HG03469 (cell line): ENCODE measurements at regions not wholly inside any gene's neighbourhood (a gene's known extent, or its start where the extent isn't known, plus 50 kb on each side); places are given as distances from the start of the nearest gene placed in this dataset.
"Not testable (repeated sequence)": the region's sequence is repeated elsewhere in the genome, so short reads cannot be mapped to it uniquely, and the experiment has no call there.

Experiments used
- ATAC-seq: cut with Tn5 transposase; IDR thresholded peaks from one replicate; pipeline ENCODE4 v1.9.1; 2021; ENCODE audit warnings: mild to moderate bottlenecking, moderate library complexity, moderate number of reproducible peaks; ENCODE audit not compliant: unreplicated experiment

DNA sequence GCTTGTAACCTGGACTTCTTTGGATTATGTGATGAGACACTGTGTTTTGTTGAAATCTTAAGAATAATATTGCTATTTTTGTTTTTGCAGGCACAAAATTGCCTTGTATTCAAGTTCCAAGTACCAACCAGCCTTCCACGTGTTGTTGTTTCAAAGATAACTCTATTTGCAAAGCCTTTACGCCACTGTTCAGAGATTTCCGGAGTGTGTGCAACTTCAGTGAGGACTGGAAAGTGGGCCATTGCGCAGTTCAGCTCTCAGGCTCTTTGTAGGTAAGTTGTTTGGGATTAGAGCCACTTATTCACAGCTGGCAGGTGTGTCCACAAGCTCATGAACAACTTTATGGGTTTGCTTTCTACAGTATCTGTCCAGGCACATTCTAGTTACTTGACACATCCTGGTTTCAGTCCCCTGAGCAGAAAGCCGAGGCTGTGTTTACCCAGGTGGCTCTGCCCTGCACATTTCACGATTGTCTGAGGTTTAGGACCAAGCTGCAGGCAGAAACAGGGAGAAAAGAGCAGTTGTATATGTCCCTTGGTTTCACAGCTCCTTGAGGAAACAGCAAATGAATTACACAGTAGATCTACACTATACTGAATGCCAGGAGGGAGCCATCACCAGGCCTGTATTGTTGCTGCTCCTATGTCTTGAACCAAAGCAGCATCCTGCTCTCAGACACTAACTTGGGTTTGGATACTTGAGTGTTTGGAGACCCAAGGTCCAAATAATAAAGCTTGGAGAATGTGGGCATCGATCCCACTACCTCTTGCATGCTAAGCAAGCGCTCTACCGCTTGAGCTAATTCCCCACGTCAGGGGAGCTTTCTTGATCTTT lies 136.1 kb upstream of the ZNF322 start:
- ATAC-seq, result not testable (repeated sequence)

DNA sequence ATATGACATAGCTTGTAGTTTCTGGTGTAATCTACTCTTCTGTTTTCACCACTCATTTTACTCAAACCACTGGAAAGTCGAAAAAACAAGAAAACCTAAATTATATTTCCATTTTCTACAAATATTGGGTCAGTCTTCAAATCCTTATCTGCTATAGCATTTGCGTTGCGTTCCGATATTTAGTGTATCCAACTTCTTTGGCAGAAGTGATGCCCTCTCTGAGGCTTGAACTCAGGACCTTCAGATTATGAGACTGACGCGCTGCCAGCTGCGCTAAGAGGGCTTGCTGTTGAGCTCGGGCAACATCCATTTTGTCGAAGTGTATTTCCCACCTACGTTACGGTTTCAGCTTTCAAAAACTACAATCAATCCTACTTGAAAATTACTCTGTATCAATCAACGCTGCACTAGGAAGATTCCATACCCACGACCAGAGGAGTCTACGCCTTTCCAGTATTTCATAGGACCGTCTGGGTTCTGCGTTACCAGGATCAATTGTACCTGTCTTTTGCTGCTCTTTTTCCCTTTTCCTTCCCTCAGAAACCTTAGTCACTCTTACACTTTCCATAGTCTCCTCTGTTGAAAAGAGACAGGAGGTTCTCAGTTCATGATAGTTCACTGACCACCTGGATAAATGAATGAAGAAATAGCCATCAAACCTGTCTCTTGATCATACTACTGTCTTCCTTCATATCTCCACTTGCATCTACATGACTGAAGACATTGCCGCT lies 140.5 kb upstream of the ZNF322 start:
- ATAC-seq, result not testable (repeated sequence)

DNA sequence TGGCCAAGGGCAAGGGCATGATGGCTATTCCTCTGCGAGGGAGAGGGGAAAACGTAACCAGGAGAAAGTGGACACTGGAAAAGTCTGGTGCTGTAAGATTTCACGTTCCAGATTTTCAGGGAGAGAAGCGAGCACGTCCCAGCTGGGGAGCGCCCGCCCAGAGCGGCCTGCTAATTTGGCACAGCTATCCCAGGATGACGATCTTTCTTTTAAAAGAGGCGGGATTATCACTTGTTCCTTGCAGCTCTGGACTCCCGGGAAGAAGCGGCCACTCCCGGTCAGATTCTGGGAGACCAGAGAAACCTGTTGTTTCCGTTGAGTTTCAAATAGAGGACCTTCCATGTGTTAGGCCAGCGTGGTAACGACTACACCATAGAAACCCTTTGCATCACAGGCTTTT lies 144.2 kb upstream of the ZNF322 start:
- ATAC-seq, result not testable (repeated sequence)

DNA sequence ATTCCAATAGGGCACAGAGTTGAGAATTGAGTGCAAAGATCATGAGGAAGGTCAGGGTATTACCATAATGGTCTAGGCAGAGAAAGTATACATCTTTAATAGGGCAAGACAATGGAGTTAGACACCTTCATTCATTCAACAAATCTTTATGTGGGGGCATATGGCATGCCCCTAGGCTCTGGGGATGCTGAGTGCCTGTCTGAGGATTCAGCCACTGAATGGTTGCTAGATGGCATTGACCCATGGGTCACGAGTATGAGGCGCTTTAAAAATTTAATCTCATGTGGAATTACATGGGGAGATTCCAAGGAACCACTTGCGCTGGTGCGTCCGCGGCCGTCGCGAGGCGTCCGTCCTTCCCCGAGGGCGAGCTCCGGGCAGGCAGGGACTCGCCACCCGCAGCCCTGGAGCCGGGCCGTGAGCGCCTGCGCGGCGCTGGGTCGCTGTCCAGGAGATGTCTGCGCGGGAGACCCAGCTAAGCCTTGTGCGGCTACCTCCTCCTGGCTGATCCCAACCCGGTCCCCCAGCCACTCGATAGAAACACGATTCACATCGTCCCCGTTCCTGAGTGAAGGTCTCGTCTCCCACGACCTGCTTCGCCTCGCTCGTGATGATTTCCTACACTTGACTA lies 152.1 kb upstream of the ZNF322 start:
- ATAC-seq, result not testable (repeated sequence)

DNA sequence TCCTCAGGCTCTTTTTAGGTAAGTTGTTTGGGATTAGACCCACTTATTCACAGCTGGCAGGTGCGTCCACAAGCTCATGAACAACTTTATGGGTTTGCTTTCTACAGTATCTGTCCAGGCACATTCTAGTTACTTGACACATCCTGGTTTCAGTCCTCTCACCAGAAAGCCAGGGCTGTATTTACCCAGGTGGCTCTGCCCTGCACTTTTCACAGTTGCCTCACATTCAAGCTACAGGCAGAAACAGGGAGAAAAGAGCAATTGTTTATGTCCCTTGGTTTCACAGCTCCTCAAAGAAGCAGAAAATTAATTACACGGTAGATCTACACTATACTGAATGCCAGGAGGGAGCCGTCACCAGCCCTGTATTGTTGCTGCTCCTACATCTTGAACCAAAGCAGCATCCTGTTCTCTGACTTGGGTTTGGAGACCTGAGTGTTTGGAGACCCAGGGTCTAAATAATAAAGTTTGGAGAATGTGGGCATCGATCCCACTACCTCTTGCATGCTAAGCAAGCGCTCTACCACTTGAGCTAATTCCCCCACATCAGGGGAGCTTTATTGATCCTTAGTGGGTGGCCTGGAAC lies 159.2 kb upstream of the ZNF322 start:
- ATAC-seq, result not testable (repeated sequence)

DNA sequence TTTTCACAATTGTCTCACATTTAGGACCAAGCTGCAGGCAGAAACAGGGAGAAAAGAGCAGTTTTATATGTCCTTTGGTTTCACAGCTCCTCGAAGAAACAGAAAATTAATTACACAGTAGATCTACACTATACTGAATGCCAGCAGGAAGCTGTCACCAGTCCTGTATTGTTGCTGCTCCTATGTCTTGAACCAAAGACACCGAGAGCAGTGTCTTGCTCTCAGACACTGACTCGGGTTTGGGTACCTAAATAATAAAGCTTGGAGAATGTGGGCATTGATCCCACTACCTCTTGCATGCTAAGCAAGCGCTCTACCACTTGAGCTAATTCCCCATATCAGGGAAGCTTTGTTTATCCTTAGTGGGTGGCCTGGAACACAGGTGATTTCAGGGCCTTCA lies 168.4 kb upstream of the ZNF322 start:
- not testable (repeated sequence) for ATAC-seq

DNA sequence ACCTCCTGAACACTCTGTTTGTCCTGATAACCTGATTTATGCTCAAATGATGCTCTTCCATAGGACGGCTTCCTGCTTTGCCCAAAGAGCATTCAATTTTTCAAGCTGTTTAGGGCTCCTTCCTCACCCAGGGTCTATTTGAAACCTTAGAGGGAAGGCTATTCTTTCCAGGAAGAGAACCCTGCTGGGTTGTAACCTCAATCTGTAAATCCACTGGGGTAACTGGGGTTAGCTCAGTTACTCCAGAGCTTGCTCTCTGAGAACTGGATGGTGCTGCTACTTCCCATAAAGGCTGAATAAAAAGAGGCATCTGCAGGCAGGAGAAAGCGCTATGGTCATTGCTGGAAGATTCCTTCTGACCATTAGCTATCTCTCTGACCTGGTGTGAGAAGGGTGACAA lies 169.9 kb upstream of the ZNF322 start:
- ATAC-seq, result not testable (repeated sequence)

DNA sequence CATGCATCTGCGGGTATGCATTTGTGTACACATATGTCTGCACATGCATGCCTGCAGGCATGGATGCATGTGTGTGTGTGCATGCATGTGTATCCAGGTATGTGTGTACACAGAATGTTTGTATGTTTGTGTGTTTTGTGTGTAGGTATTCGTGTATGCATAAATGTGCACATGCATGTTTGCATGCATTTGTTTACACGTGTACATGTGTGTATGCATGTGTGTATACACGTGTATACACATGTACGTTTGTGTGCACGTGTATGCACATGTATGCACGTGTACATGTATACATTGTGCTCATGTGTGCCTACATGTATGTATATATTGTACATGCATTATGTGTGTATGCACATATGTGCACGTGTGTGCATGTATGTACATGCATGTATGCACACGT lies 171.4 kb upstream of the ZNF322 start:
- ATAC-seq, result not testable (repeated sequence)

DNA sequence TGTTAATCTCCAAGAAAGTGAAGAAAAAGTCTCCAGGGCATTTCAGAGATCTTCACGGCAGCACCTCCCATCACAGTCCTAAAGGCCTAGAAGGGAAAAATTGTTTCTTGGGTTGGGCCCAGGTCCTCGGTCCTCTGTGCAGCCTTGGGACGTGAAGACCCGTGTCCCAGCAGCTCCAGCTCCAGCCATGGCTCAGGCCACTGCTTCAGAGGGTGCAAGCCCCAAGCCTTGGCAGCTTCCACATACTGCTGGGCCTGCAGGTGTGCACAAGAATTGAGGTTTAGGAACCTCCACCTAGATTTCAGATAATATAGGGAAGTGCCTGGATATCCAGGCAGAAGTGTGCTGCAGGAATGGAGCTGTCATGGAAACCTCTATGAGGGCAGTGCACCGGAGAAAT lies 176.2 kb upstream of the ZNF322 start:
- not testable (repeated sequence) for ATAC-seq

DNA sequence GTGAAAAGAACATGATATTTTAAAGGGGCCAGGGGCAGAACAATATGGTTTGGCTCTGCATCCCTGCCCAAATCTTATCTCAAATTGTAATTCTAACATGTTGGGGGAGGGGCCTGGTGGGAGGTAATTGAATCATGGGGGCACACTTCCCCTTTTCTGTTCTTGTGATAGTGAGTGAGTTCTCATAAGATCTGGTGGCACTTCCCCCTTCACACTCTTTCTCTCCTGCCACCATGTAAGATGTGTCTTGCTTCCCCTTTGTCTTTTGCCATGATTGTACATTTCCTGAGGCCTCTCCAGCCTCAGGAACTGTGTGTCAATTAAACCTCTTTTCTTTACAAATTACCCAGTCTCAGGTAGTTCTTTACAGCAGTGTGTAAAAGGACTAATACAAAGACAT lies 177.1 kb upstream of the ZNF322 start:
- not testable (repeated sequence) for ATAC-seq

DNA sequence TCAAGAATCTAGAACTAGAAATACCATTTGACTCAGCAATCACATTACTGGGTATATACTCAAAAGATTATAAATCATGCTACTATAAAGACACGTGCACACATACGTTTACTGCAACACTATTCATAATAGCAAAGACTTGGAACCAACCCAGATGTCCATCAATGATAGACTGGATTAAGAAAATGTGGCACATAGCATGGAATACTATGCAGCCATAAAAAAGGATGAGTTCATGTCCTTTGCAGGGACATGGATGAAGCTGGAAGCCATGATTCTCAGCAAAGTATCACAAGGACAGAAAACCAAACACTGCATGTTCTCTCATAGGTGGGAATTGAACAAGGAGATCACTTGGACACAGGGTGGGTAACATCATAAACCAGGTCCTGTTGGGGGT lies 185.3 kb upstream of the ZNF322 start:
- not testable (repeated sequence) for ATAC-seq

DNA sequence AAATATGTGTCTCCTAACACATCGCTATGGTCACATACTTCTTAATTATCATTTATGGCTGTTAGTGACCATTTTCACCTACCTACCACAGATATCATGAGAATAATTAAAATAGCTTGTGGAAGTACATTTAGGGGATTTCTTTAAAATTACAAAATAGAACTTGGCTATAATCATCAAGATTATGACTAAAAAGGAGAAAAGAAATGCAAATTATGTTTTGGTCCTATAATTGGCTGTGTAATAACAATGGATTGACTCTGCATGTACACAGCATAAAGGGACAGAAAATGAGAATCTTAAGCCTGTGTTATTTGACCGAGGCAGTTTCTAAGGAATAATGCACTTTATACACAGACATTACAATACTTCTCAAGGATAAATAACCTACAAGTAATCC lies 197.7 kb upstream of the ZNF322 start:
- ATAC-seq, result not testable (repeated sequence)

DNA sequence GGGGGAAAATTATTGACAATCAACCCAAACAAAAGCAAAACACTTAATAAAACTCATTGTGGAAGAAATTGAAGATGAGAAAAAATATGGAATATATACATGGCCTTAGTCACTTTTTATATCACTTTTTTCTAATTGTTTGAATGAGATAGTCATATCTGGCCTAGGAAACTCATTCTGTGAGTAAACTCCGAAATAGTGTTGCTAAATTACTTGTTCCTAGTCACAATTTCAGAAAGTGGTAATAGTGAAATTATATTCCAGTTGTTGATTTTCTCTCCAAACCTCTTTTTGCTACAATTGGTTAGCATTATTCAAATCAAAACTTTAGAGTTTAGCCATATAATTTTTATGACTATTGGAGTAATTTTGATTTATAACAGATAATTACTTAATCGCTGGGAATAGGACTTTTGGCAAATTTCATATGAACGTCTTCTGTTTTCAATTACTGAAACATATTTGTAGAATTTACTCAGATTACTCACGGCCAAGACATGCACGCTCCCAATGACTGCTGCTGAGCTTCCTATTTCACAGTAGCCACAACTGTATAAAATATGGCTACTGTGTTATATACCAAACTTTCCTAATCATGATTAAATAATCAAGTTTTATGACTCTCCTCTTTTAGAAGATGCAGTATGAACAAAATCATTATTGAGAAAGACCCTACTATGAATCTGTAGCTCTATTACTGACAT lies 199.7 kb upstream of the ZNF322 start:
- ATAC-seq, result not testable (repeated sequence)

DNA sequence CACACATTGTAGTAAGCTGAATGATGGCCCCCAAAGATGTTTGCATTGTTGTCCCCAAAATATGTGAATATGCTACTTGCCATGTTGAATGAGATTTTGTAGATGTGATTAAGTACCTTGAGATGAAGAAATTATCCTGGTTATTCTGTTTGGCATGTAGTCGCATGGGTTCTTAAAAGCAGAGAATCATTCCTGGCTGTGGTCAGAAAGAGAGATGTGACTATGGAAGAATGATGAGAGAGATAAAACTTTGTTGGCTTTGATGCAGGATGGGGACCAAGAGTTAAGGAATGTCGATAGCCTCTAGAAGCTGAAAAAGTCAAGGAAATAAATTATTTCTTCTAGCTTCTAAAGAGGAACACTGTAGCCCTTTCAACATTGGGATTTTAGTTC lies 200.2 kb upstream of the ZNF322 start:
- not testable (repeated sequence) for ATAC-seq

DNA sequence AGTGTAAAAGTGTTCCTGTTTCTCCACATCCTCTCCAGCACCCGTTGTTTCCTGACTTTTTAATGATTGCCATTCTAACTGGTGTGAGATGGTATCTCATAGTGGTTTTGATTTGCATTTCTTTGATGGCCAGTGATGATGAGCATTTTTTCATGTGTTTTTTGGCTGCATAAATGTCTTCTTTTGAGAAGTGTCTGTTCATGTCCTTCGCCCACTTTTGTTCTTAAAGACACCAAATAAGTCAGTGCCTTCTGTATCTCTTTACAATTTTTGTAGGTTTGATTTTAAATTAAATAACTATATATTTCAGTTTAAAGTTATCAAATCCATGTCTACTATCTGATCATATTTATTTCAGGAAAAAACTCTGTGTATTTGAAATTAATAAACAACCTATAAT lies 202.4 kb upstream of the ZNF322 start:
- ATAC-seq, result not testable (repeated sequence)

DNA sequence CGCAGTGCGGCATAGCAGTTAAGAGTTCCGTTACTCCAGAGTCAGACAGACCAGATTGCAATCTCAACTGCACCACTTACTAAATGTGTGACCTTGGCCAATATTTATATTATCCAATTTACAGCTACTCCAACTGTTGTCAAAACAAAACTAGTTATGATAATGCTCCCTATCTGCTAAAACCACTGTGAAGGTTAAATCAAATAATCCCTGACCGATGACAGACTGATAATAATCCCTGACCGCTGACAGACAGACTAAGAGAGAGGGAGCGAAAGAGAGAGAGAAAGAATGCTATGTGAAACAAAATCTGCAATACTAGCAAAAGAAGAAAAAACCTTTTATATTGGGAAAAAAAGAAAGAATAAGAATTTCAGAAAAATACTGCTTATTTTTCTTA lies 204.1 kb upstream of the ZNF322 start:
- not testable (repeated sequence) for ATAC-seq

DNA sequence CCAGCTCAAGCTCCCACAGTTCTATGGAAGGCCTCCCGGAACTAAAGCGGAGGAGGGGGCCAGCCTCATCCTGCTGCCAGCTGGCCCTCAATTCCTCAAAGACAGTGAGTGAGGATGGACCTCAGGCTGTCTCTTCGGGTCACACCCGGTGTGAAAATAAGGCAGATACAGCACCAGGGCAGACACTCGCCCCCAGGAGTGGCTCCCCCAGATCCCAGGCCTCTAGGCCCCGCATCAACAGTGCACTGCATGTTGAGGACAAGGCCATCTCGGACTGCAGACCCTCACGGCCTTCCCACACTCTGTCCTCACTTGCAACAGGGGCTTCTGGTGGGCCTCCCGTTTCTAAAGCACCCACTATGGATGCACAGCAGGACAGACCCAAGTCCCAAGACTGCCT lies 239.2 kb upstream of the ZNF322 start:
- not testable (repeated sequence) for ATAC-seq

DNA sequence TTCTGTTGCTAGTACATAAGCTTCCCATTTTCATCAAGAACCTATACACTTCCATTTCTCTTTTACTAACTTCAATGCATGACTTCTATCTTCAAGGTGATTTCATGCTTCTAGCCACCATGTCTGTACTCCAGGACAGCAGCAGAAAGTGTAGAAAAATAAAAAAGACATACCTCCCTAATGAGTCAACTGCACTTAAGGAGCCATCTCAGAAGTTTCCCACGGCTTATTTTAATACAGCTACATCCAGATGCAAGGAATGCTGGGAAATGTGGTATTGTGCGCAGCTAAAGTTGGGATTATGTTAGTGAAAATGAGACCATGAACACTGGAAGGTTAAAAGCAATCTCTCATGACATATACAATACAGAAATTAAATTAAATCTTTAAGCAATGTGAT lies 264.7 kb upstream of the ZNF322 start:
- ATAC-seq, result not testable (repeated sequence)

DNA sequence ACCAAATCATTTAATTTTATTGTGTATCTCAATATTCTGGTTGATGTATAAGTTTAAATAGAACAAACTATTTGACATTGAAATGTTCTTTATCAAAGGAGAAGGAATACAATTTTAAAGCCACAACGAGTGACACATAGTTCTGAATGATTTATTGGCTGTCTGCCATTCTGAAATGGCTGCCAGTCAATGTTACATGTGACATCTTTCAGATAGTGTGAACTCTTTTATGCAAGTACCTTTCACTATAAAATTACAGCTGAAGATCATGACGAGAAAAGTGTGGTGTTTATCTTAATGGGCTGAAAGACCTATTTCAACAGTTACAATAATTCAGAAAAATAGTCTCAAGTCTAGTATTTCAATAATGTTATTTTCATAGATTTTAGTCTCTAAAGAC lies 268.6 kb upstream of the ZNF322 start:
- not testable (repeated sequence) for ATAC-seq

DNA sequence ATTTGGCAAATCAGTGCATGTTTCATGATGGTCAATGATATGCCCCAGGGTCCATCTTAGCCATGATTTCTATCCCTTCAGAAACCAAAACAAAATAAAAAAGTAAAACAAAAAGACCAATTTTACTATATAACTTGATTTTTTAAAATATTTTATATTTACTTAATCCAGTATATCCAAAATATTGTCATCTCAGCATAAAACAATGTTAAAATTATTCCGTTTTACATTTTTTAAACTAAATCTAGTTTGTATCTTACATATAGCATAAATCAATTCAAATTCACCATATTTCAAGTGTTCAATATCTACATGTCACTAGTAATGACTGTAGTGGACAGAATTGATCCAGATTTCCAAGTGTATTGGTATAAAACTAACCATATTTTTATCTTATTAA lies 277.7 kb upstream of the ZNF322 start:
- not testable (repeated sequence) for ATAC-seq

DNA sequence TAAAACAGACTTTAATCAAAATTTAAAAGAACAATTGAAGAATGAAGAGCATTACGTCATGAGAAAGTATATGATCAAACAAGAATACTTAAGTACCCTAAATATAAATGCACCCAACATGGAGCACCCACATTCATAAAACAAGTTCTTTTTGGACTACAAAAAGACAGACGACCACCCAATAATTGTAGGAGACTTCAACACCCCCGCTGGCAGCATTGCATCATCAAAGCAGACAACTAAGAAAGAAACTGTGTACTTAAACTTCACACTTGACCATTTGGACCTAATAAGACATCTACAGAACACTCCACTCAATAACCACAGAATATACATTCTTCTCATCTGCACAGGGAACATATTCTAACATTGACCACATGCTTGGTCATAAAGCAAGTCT lies 291.7 kb upstream of the ZNF322 start:
- not testable (repeated sequence) for ATAC-seq
